Activated CD4-positive, CD25-positive, alpha-beta regulatory T cell treated with anti-CD3 and anti-CD28 coated beads, Interleukin-2, amount 50 U/mL, for 72 hours (primary cell): ENCODE measurements at regions not wholly inside any gene's neighbourhood (a gene's known extent, or its start where the extent isn't known, plus 50 kb on each side); places are given as distances from the start of the nearest gene placed in this dataset.
"Not testable (repeated sequence)": the region's sequence is repeated elsewhere in the genome, so short reads cannot be mapped to it uniquely, and the experiment has no call there.

Source experiments
- DNase-seq: peaks from one replicate; pipeline ENCODE4 v3.0.0; 2021

DNA sequence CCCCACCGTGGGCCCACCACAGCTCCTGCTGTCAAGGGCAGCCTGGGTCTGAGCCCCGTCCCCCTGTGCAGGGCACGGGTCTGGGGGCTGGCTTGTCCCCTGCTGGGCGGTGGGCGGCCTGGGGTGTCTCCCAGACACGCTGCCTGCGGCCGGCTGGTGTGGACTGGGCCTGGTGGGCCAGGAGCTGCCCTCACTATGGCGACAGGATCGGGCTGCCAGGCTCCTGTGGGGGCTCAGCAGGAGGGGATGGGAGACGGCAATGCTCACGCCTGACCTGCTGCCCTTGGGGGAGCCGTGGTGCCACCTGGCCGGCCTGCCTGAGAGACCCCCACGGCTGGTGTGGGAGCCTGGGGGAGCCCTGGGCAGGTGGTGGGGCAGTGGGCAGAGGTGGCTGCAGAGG is 156.1 kb downstream of the TMEM121 start:
- not testable (repeated sequence) for DNase-seq

- no peak for DNase-seq
Observed at GRCh38 chr14:105682956-105683570, 156.7 kb downstream of the TMEM121 start.

GRCh38 chr14:105684056-105684455 is 157.7 kb downstream of the TMEM121 start:
- not testable (repeated sequence) for DNase-seq

DNA sequence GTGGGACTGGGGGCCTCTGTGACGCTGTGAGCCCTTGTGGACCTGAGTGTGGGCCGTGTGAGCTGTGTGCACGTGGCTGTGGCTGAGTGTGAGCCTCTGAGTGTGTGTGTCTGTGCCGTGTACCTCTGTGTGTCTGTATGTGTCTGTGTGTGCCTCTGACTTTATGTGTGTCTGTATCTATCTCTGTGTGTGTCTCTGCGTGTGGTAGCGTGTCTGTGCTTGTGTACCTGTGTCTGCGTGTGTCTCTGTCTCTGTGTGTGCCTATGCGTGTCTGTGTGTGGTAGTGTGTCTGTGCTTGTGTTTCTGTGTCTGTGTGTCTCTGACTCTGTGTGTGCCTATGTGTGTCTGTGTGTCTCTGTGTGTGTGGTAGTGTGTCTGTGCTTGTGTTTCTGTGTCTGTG is 158.2 kb downstream of the TMEM121 start:
- DNase-seq = not testable (repeated sequence)

DNA sequence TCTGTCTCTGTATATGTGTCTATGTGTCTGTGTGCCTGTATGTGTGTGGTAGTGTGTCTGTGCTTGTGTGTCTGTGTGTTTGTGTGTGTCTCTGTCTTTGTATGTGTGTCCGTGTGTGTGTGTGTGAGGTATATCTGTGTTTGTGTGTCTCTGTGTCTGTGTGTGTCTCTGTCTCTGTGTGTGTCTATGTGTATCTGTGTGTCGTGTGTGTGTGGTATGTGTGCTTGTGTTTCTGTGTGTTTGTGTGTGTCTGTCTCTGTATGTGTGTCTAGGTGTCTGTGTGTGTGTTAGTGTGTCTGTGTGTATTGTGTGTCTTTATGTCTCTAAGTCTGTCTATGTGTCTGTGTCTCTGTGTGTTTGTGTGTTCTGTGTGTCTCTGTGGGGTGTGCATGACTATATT is 158.6 kb downstream of the TMEM121 start:
- DNase-seq = no peak

- DNase-seq = not testable (repeated sequence)
Observed at GRCh38 chr14:105685605-105686004, 159.2 kb downstream of the TMEM121 start.

GRCh38 chr14:105686050-105686449 is 159.7 kb downstream of the TMEM121 start:
- DNase-seq = not testable (repeated sequence)

DNA sequence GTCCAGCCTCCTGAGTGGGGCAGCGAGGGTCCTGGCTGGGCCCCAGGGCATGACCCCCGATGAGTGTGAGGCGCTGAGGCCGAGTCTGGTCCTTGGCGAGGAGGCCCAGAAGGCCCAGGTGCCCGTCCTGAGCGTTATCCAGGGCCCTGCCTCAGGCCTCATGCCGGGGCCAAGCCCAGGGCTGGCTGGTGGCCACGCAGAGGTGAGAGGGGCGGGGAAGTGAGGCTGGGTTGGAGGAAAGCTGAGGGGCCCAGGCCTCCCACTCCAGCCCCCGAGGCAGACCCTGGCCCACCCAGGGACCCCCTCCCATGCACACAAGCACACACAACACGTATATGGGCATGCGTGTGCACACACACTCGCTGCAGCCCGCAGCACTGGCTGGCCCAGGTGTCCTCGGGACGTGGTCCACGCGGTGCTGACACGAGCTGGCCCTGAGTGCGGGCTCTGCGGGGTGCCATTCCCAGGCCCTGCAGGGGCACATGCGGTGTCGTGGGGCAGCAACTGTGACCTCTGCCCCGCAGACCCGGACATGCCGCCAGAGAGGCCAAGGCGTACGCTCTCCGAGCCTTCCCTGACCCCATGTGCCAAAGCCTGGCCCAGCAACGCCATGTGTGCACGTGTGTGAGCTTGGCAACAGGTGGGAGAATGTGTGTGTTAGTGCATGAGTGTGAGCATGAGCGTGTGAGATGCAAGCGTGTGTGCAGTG is 160.2 kb downstream of the TMEM121 start:
- not testable (repeated sequence) for DNase-seq

DNA sequence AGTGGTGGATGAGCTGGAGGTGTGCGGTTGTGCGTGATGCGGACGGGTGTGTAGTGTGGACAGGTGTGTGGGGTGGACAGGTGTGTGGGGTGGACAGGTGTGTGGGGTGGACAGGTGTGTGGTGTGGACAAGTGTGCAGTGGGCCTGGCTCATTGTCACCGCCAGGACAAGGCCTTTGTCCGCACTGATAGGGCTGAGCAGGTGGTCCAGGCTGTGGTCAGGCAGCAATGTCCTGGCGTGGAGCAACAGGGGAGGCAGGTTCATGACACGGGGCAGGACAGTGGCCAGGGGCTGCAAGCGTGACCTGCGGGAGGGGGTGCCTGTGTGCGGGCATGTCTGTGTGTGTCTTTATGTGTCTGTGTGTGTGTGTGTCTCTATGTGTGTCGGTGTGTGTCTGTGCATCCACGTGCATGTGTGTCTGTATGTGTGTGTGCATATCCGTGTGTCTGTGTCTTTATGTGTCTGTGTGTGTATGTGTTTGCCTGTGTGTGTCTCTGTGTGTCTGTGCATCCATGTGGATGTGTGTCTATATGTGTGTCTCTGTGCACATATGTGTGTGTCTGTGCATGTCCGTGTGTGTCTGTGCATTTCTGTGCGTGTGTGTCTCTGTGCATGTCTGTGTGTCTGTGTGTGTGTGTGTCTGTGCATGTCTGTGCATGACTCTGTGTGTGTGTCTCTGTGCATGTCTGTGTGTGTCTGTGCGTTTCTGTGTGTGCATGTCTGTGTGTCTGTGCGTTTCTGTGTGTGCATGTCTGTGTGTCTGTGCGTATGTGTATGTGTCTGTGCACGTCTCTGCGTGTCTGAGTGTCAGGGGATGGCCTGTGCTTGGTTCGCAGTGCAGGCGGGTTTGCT is 161.0 kb downstream of the TMEM121 start:
- DNase-seq = not testable (repeated sequence)

DNA sequence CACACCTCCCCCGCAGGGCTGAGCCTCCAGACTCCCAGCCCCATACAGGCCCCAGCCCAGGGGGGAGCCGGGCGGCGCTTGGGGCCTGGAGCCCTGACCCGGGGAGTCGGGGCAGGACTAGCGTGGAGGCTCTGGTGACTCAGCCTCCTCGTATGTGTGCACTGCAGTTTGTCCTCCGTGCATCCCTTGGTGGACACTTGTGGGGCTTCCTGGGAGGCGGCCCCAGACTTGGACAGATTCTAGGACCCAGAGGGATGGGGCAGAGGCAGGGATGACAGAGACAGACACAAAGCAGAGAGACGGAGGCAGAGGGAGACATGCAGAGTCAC is 161.6 kb downstream of the TMEM121 start:
- DNase-seq = not testable (repeated sequence)

DNA sequence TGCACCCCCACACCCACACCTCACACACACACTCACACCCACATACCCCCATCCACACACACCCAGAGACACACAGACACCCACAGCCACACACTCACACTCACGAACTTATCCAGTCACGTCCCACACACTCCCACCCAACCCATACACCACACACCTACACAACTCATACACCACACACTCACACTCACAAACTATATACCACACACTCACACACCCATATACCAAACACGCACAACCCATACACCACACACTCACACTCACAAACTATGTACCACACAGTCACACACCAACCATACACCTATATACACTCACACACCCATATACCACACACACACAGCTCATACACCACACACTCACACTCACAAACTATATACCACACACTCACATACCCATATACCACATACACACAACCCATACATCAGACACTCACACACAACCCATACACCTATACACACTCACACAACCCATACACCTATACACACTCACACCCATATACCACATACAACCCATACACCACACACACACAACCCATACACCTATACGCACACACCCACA is 162.4 kb downstream of the TMEM121 start:
- not testable (repeated sequence) for DNase-seq

DNA sequence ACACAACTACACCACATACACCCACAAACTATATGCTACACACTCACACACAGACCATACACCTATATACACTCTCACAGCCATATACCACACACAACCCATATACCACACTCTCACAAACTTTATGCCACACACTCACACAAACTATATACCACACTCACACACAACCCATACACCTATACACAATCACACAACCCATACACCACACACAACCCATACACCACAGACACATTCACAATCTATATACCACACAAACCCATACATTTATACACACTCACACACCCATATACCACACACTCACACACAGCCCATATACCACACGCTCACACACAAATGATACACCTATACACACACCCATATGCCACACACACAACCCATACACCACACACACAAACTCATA is 163.3 kb downstream of the TMEM121 start:
- DNase-seq = no peak

DNA sequence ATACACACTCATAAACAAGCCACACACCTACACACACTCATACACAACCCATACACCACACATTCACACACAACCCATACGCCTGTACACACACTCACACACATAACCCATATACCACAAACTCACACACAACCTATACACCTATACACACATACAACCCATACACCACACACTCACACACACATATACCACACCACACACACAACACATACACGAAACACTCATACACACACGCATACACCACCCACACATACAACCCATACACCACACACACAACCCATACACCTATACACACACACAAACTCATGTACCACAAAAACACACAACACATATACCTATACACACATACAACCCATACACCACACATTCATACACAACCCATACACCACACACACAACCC is 164.3 kb downstream of the TMEM121 start:
- DNase-seq = no peak

GRCh38 chr14:105691321-105692109 is 165.1 kb downstream of the TMEM121 start:
- DNase-seq = not testable (repeated sequence)

- not testable (repeated sequence) for DNase-seq
Observed at GRCh38 chr14:105692110-105692685, 165.8 kb downstream of the TMEM121 start.

DNA sequence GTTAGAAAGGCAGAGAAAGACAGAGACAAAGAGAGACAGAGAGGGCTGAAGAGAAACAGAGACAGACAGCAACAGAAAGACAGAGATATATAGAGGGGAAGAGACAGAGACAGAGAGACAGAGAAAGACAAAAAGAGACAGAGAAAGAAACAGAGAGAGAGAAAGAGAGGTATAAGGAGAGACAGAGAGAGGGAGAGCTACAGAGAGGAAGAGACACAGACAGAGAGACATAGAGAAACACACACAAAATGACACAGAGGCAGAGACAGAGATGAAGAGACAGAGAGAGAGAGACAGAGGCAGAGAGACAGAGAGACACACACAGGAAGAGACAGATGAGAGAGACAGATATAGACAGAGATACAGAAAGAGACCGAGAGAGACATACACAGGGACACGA is 168.6 kb downstream of the TMEM121 start:
- DNase-seq = no peak

- not testable (repeated sequence) for DNase-seq
Observed at GRCh38 chr14:105696388-105696787, 170.0 kb downstream of the TMEM121 start.

DNA sequence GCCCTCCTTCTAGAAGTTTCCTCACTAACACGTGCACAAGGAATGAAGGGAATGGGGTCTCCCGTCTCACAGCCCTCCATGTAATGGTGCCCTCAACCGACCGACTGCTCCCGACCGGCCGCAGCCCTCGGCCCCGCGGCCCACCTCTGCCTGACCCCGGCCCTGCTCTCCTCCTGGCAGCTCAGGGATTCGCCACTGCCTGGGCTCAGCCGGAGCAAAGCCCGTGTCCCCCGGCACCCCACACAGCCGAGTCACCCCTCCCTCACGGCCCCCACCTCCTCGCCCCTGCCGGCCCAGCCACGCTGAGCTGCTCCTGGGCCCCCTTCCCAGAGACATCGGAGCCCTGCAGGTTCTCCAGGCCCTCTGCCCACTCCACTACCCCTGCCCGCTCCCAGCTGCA is 171.0 kb downstream of the TMEM121 start:
- DNase-seq = not testable (repeated sequence)

- DNase-seq = not testable (repeated sequence)
Observed at GRCh38 chr14:105697955-105698354, 171.6 kb downstream of the TMEM121 start.

- DNase-seq = not testable (repeated sequence)
Observed at GRCh38 chr14:105698940-105699556, 172.7 kb downstream of the TMEM121 start.

GRCh38 chr14:105699706-105700105 is 173.3 kb downstream of the TMEM121 start:
- not testable (repeated sequence) for DNase-seq

DNA sequence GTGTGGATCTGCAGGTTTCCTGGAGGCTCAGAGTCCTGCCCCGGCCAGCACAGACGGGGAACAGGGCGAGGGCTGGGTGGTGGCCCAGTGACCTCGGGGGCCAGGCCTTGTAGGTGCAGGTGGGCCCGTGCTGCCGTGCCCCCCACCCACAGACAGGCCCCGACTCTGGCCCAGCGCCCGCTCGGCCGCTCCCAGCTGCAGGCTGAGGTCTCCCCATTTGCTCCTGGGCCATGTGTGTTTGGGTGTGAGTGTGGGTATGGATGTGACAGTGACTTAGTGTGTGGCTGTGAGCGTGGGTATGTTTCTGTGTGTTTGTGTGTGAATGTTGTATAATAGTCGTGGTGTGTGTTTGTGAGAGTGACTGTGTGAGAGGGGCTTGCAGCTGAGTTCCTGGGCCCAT is 173.8 kb downstream of the TMEM121 start:
- not testable (repeated sequence) for DNase-seq
